Smooth muscle cell (in vitro differentiated cells): ENCODE measurements at regions not wholly inside any gene's neighbourhood (a gene's known extent, or its start where the extent isn't known, plus 50 kb on each side); places are given as distances from the start of the nearest gene placed in this dataset.

Source experiments
- DNase-seq: peaks from one replicate; lab custom pipeline; 2025; ENCODE audit not compliant: unreplicated experiment; lab: John Stamatoyannopoulos, UW
- H2AFZ ChIP-seq: fragments of 200-600 bp; sonication (generic); 2 replicates; pipeline ENCODE4 v1.6.0; 2016; ENCODE audit warnings: antibody characterized with exemption, low read depth, mild to moderate bottlenecking
- H3F3A ChIP-seq: fragments of 200-600 bp; sonication (generic); 2 replicates; pipeline ENCODE4 v1.6.0; 2017; ENCODE audit warnings: antibody characterized with exemption, low read depth
- H3K27ac ChIP-seq: fragments of 200-600 bp; sonication (generic); 2 replicates; pipeline ENCODE4 v1.5.1; 2016; ENCODE audit warnings: low read depth, mild to moderate bottlenecking
- H3K27me3 ChIP-seq: fragments of 200-600 bp; sonication (generic); 2 replicates; pipeline ENCODE4 v1.6.1; 2016; ENCODE audit warnings: low read depth, mild to moderate bottlenecking
- H3K36me3 ChIP-seq: fragments of 200-600 bp; sonication (generic); 2 replicates; pipeline ENCODE4 v1.5.1; 2016; ENCODE audit warnings: low read depth
- H3K4me1 ChIP-seq: fragments of 200-600 bp; sonication (generic); 2 replicates; pipeline ENCODE4 v1.5.1; 2016; ENCODE audit warnings: low read depth
- H3K4me2 ChIP-seq: fragments of 200-600 bp; sonication (generic); 2 replicates; pipeline ENCODE4 v1.6.0; 2016; ENCODE audit warnings: mild to moderate bottlenecking
- H3K4me3 ChIP-seq: fragments of 200-600 bp; sonication (generic); 2 replicates; pipeline ENCODE4 v1.5.1; 2016; ENCODE audit warnings: mild to moderate bottlenecking
- H3K79me2 ChIP-seq: fragments of 200-600 bp; sonication (generic); 2 replicates; pipeline ENCODE4 v1.6.0; 2016; ENCODE audit warnings: low read depth, mild to moderate bottlenecking
- H3K9ac ChIP-seq: fragments of 200-600 bp; sonication (generic); 2 replicates; pipeline ENCODE4 v1.6.0; 2016; ENCODE audit warnings: low read depth
- H3K9me3 ChIP-seq: fragments of 200-600 bp; sonication (generic); replicated peaks from 2 replicates; pipeline ENCODE4 v1.5.1; 2016; ENCODE audit warnings: low read depth
- H4K20me1 ChIP-seq: fragments of 200-600 bp; sonication (generic); 2 replicates; pipeline ENCODE4 v1.6.0; 2016; ENCODE audit warnings: low read depth
- CTCF ChIP-seq: fragments of 200-600 bp; sonication (generic); IDR thresholded peaks from 2 replicates; pipeline ENCODE4 v1.5.1; 2017; ENCODE audit warnings: borderline replicate concordance, mild to moderate bottlenecking, antibody characterized with exemption; ENCODE audit not compliant: insufficient read depth, poor library complexity, severe bottlenecking
- WGBS: methylation state at CpG from one replicate; pipeline ENCODE4 v1.1.7; 2016; ENCODE audit warnings: low lambda C conversion rate; 5-methylcytosine and 5-hydroxymethylcytosine counted together

- Histone ChIP-seq H3K27me3 (peaks cover 7% of the 10 kb centered on the region), H3K79me2 (no peaks in the 10 kb centered on the region), H3K27ac (no peak overlapping the region), H3K4me1 (peaks cover 15% of the 10 kb centered on the region), H2AFZ (no peak overlapping the region), H3K36me3 (no peaks in the 10 kb centered on the region), H4K20me1 (no peaks in the 10 kb centered on the region), H3F3A (no peaks in the 10 kb centered on the region), H3K4me2 (no peak overlapping the region), H3K9ac (no peak overlapping the region), H3K9me3 (no peaks in the 10 kb centered on the region), H3K4me3 (no peak overlapping the region)
- 73% methylated on average over 5 of the region's 5 CpGs for WGBS
- no peak for DNase-seq
- TF ChIP-seq CTCF, result no peak
These were observed 126.7 kb upstream of the CDH6 start for GRCh38 chr5:31066655-31067328.

GRCh38 chr5:31064215-31064614 is 129.3 kb upstream of the CDH6 start:
- DNase-seq, result no peak
- Histone ChIP-seq H3K4me3 (no peak overlapping the region), H3K4me1 (peaks cover 15% of the 10 kb centered on the region)

GRCh38 chr5:31062902-31063580 is 130.4 kb upstream of the CDH6 start:
- Histone ChIP-seq H3K4me2 (no peak overlapping the region), H3K36me3 (no peaks in the 10 kb centered on the region), H3K79me2 (no peaks in the 10 kb centered on the region), H3K27ac (no peak overlapping the region), H3K4me1 (peaks cover 15% of the 10 kb centered on the region), H3K9me3 (no peaks in the 10 kb centered on the region), H4K20me1 (no peaks in the 10 kb centered on the region), H3K9ac (no peak overlapping the region), H3F3A (no peaks in the 10 kb centered on the region), H3K4me3 (no peak overlapping the region), H3K27me3 (no peaks in the 10 kb centered on the region), H2AFZ (no peak overlapping the region)
- 95% methylated on average over 3 of the region's 3 CpGs for WGBS
- no peak for TF ChIP-seq CTCF
- DNase-seq, result no peak

More at GRCh38 chr5:31064215-31064614, 129.3 kb upstream of the CDH6 start:
- Histone ChIP-seq H3K27me3 (no peaks in the 10 kb centered on the region), H2AFZ (no peak overlapping the region), H3K27ac (no peak overlapping the region), H3K36me3 (no peaks in the 10 kb centered on the region), H3F3A (no peaks in the 10 kb centered on the region), H4K20me1 (no peaks in the 10 kb centered on the region), H3K9me3 (no peaks in the 10 kb centered on the region), H3K79me2 (no peaks in the 10 kb centered on the region), H3K4me2 (no peak overlapping the region), H3K9ac (no peak overlapping the region)
- WGBS, result 84% methylated on average over 3 of the region's 3 CpGs
- TF ChIP-seq CTCF, result no peak
